ENCODE measurements at regions not wholly inside any gene's neighbourhood (a gene's known extent, or its start where the extent isn't known, plus 50 kb on each side); places are given as distances from the start of the nearest gene placed in this dataset.
"Not testable (repeated sequence)": the region's sequence is repeated elsewhere in the genome, so short reads cannot be mapped to it uniquely, and the experiment has no call there.

DNA sequence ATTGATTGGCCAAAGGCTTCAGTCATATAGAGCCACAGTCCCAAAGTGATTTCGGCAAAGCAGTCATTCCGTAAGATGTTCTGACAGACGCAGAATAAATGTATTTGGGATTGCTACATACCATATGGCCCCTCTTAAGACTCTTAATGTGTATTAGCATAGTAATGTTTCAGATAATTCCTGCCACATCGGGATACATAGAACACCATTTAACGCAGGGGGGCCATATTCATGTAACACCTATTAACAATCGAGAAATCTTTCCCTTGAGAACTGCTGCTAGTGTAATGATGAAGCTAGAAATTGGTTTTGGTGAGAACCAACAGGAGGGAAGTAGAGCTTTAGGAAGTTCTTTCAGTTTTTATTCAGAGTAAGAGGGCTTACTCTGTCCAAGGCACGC, 390.9 kb upstream of the SASH1 start:
- in situ Hi-C loops (cut with MboI; ENCODE audit: low sequenced_read_pairs), result no loop called here

DNA sequence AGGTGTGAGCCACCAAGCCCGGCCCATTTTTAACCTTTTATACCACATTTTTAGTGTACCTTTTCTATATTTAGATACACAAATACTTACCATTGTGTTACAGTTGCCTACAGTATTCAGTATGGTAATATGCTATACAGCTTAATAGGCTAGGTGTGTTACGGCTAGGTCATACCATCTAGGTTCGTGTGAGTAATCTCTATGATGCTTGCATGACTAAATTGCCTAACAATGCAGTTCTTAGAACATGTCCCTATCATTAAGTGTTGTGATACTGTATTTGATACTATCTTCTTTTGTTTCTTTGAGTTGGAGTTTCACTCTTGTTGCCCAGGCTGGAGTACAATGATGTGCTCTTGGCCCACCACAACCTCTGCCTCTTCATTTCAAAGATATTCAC, 387.7 kb upstream of the SASH1 start:
- in situ Hi-C loops (cut with MboI; ENCODE audit: low sequenced_read_pairs), result no loop called here

DNA sequence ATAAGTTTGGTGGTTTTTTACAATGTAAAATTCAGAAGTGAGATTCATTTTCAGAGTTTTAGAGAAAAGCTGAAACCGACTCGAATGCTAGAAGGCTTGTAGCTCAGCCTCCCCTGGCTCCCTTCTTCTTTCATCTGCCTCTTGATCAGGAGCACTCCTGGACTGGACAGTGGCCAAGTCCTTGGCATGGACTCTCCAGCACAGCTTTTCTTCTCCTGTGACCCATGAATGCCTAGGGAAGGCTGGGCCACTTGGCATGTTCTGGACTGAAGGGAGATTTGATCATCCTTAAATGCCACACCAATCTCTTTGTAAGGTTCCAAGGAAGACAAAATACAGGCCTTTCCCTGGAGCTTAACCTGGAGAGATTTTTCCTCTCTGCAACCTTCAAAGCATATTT, 384.0 kb upstream of the SASH1 start:
- in situ Hi-C loops (cut with MboI; ENCODE audit: low sequenced_read_pairs), result no loop called here

DNA sequence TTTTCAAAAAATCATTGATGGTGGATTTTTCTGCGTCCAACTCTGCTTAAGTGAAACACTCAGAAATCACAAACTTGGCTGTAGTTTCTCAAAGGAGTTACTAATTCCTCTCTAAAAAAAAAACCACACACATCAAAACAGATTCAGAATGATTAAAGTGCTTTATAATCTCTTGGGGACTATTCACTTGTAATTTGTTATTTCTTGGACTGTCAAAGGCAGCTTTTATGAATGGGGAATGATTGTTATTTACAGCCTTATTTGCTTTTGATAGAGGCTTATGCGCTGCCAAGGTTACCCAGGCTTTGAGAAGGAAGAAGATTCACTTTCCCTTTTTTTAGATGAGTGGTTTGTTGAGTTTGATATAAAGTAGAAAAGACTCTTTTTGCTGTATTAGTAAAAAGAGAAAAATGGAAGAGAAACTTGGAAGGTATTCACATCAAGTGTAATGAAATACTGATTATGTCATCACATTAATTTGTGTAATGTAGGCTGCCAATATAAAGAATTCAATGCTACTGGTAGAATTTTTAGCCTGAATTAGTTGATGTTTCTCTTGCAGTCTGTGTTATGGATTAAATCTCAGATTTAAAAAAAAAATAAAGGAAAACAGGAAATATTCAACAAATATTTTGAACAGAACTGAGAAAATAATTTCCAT, 381.0 kb upstream of the SASH1 start:
- in situ Hi-C loops (cut with MboI; ENCODE audit: low sequenced_read_pairs), result no loop called here

DNA sequence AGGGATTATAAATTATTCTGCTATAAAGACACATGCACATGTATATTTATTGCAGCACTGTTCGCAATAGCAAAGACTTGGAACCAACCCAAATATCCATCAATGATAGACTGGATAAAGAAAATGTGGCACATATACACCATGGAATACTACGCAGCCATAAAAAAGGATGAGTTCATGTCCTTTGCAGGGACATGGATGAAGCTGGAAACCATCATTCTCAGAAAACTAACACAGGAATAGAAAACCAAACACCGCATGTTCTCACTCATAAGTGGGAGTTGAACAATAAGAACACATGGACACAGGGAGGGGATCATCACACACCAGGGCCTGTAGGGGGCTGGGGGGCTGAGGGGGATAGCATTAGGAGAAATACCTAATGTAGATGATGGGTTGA, 377.2 kb upstream of the SASH1 start:
- in situ Hi-C loops (cut with MboI; ENCODE audit: low sequenced_read_pairs), result not testable (repeated sequence)

DNA sequence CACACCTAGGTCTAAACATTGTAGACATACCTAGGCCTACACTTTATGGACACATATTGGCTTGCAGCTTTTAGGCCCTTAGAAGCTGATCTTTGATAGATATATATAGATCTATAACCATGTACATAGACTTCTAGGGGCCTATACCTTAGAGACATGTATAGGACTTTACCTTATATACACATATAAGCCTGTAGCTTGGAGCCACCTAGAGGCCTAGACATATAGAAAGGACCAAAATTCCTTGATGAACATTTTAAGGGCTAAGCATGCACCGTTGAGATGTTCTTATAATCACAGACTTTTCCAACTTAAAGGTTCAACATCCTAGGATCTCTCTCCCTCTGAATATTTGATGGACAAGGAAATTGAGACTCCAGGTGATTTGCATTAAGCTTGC, 371.7 kb upstream of the SASH1 start:
- in situ Hi-C loops (cut with MboI; ENCODE audit: low sequenced_read_pairs), result no loop called here

DNA sequence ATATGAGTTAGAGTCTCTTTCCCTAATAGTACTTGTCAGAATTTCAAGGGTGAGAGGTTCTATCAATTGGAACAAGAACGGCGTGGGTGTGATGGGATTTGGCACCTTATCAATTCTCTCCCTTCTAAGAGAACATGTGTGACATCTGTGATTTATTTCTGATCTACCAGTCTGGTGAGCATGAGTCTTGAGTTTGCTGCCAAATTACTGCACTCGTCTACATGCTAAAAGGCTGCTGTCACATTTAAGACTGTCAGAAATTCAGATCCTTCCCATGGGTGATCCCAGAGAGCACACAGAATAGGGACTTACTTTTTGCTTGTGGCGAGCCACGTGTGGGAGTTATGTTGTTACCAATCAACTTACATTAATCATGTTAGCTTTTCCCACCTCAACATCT, 370.2 kb upstream of the SASH1 start:
- in situ Hi-C loops (cut with MboI; ENCODE audit: low sequenced_read_pairs), result no loop called here

DNA sequence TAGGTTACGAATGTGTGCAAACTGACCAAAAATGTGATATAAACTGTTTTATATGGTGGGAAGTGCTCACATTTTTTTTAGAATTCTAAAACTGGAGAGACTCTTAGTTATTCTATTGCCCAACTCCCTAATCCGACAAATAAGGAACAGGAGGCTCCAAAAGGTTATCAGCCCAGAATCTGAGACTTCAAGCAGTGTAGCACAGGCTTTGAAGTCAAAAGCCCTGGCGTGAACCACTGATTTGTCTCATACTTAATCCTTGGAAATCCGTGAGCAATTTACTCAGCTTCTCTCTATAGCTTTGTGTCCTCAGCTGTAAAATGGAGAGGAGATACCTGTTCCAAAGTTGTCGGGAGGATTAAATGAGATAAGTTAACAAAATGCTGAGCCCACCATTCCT, 368.8 kb upstream of the SASH1 start:
- in situ Hi-C loops (cut with MboI; ENCODE audit: low sequenced_read_pairs), result no loop called here

DNA sequence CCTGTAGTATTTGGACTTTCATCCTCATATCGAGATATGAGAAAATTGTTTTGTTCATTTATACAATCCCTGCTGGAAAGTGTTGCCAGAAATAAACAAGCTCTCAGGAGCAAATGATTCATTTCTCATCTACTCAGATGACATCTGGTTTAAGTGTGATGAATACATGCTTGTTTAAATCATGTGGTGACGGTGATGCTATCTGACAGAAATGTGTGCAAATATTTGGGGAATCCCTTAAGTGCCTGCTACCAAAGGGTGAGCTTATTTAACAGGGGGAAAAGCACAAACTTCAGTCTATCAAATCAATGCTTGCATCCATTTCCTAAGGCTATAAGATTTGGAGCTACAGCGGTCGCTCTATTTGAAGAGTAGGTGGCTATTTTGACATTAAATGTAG, 368.3 kb upstream of the SASH1 start:
- in situ Hi-C loops (cut with MboI; ENCODE audit: low sequenced_read_pairs), result no loop called here

DNA sequence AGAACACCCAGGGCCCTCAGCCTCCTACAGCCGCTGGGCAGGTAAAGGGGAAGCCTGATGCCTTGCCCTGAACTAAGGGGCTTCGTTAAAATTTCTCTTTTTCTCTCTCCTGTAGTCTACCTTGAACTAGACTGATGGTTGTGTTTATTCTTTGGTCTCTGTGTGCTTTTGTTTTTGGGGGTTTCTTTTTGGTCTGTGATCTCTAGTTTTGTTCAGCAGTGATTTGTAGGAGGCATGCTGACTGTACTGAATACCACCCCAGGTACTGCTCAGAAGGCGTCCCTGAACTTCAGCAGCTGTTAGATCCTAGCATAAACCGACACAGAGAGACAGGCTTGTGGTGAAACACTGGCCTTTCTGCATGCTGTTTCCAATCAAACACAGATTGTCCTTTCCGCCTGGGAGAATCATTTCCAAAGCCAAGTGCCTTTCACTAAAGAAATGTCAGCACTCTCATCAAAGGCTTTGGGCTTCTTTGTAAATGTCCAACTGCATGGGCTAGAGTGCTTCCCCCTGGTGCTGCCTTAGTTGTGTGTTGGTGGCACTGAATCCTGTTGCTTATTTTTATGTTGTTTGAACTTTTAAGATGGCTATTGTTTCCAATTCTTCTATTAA, 364.7 kb upstream of the SASH1 start:
- in situ Hi-C loops (cut with MboI; ENCODE audit: low sequenced_read_pairs), result no loop called here

DNA sequence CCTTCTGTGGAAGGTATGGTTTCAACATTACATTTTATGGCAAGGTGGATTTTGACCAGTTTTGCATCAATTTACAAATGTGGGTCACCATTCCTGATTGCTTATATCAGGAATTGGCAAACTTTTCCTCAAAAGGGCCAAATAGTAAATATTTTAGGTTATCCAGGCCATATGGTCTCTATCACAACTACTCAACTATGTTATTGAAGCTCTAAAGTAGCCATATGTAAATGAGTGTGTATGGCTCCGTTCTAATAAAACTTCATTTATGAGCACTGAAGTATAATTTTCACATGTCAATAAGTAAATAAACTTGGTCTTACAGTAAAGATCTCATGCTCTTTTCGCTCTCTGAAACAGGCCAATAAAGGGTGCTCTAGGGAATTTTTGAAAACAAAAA, 362.7 kb upstream of the SASH1 start:
- in situ Hi-C loops (cut with MboI; ENCODE audit: low sequenced_read_pairs), result no loop called here

DNA sequence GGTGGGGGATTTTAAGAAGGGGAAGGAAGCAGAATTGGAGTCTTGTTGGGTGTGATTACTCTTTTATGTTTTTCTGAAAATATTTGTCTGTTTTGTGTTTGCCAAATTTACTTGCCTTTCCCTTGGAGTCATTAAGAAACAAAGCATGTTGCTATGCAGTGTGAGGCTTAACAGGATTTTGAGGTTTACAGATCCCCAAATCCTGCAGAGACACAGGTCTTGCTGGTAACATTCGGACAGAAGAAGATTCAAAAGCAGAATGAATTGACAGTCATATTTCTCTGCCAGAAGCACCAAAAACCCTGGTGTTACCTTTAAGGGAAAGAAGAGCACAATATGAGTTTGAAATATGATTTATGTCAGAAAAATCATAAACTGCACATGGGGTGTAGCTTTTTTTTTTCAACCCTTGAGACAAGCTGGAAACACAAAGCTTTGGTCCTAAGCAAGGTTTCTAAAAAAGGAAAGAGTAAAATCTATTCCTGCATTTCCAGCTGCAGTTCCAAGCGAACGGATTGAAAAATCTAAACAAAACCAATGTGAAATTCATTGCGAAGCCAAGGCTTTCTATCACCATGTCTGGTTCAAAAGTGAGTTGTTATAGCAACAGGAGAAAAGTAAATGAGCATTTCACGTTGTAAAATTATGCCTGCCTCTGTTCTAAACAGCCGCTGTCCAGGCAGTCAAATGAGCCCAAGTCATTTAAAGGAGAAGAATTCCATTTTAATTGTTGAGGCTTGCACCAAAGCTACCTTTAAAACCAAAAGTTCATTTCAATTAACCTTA, 358.9 kb upstream of the SASH1 start:
- in situ Hi-C loops (cut with MboI; ENCODE audit: low sequenced_read_pairs), result no loop called here

DNA sequence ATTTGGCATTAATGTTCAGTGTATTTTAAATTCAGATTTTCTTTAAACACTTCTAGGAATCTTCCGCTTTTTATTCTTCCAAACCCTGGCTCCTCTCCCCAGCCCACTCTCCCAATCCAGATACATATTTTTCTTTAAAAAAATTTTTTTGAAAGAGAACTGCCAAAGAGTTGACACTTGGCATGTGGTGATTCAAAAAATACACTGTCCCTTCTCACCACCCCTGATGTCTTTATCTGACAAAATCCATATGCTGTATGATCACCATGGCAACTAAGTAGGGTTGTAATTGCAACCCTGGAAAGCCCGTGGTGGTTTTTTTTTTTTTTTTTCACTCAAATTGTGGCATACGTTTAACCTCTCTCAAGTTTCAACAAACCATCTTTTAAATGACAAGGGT, 355.8 kb upstream of the SASH1 start:
- in situ Hi-C loops (cut with MboI; ENCODE audit: low sequenced_read_pairs), result no loop called here

DNA sequence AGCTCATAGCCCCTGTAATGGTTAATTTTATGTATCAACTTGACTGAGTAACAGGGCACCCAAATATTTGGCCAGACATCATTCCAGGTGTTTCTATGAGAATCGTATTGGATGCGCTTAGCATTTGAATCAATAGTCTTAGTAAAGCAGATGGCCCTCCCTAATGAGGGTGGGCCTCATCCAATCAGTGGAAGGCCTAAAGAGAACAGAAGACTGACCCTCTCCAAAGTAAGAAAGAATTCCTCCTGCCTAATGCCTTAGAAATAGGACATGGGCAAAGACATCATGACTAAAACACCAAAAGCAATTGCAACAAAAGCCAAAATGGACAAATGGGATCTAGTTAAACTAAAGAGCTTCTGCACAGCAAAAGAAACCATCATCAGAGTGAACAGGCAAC, 352.5 kb upstream of the SASH1 start:
- in situ Hi-C loops (cut with MboI; ENCODE audit: low sequenced_read_pairs), result no loop called here

DNA sequence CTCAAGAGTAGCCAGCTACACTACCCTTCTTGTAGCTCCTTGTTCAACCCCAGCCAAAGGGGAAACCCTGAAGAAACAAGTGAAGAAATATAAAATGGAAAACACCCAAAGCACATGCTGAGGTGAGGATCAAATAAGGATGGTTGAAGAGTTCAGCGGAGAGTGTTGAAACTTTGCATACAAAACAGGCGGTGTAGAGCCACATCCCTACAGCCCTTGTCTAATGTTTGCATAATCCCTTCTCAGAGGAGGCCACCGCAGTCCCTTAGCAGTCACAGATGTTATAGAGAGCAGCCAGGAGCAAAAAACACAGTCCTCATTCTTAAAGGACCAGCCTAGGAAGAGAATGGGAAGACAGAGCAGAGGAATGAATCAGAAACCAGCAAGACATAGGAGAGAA, 350.7 kb upstream of the SASH1 start:
- in situ Hi-C loops (cut with MboI; ENCODE audit: low sequenced_read_pairs), result no loop called here

DNA sequence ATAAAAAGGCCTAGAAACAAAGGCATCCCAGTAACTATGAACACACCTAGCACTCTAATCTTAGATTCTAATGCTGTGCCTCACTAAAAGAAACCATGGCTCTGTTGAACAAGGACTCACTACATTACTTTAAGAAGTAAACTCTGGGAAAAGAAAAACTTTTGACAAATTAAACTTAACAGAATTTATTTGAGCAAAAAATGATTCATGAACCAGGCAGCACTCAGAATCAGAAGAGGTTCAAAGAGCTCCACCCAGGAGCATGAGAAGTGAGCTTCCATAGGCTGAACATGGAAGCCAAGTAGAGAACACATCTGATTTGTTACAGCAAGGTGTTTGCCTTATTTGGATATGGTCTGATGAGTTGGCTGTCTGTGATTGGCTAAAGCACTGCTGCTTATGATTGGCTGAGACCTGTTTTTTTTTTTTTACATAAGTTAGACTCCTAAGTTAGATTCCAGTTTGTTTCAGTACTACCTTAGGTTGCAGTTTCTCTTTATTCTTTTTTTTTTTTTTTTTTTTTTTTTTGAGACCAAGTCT, 343.6 kb upstream of the SASH1 start:
- in situ Hi-C loops (cut with MboI; ENCODE audit: low sequenced_read_pairs), result no loop called here

DNA sequence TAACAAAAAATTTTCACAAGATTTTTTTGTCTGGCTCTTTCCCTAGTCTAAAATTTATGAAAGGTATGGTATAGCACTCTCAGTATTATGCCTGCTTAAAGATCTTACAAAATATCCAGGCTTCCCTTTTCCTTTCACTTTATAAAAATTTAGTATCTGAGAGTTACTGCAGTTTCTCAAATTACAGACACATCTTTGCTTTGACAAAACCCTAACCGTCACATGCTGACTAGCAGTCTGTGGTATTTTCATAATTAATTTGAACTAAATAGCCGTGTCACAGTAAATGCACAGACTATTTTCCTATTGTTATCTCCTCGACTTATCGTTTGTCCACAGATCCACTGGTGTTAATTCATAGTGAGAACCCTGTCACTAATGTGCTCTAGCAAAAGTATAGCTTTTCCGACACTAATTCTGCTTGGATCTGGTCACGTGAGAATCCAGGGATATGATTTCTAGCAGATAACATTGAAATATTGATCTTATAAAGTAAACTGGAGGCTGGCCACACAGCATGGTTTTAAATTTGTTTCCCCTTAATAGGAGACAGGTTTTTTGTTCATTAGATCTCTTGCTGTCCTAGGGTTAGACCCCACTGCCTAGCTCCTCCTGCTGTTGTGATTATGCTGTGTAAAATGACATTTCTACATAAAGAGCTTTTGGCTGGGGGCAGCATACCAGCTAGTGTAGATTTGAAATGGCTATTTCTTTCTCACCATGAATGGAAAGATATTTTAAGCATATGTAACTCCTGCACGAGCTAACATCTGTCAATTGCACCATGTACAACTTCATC, 340.6 kb upstream of the SASH1 start:
- in situ Hi-C loops (cut with MboI; ENCODE audit: low sequenced_read_pairs), result no loop called here

DNA sequence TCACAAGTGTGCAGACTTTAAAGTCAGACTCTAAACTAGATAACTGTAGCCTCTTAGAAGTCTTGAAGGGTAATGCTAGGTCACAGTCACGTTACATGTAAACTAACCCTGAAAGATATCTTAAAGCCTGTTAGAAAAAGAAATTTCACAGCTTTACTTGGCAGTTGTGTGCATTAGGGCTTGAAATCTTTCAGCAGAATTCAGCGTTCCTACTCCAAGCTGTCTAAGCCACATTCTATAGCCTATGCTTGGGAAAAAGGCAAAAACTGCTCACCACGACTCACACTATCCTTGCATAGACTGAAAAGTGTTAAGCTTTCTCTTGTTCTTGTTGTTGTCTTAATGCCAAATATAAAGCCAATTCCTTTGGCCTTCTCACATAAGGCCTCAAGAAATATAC, 338.0 kb upstream of the SASH1 start:
- in situ Hi-C loops (cut with MboI; ENCODE audit: low sequenced_read_pairs), result no loop called here

DNA sequence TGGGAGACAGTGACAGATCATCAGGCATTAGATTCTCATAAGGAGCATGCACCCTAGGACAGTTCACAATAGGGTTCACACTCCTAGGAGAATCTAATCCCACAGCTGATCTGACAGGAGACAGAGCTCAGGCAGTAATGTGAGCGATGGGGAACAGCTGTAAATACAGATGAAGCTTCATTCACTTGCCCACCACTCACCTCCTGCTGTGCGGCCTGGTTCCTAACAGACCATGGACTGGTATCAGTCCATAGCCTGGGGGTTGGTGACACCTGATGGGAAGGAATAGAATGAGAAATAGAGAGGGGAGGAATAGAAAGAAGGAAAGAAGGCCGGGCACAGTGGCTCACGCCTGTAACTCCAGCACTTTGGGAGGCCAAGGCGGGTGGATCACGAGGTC, 336.8 kb upstream of the SASH1 start:
- in situ Hi-C loops (cut with MboI; ENCODE audit: low sequenced_read_pairs), result no loop called here

DNA sequence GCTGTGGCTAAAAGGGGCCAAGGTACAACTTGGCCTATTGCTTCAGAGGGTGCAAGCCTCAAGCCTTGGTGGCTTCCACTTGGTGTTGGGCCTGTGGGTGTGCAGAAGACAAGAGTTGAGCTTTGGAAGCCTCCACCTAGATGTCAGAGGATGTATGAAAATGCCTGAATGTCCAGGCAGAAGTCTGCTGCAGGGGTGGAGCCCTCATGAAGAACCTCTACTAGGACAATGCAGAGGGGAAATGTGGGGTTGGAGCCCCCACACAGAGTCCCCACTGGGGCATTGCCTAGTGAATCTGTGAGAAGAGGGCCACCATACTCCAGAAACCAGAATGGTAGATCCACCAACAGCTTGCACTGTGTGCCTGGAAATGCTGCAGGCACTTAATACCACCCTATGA, 332.1 kb upstream of the SASH1 start:
- in situ Hi-C loops (cut with MboI; ENCODE audit: low sequenced_read_pairs), result not testable (repeated sequence)

DNA sequence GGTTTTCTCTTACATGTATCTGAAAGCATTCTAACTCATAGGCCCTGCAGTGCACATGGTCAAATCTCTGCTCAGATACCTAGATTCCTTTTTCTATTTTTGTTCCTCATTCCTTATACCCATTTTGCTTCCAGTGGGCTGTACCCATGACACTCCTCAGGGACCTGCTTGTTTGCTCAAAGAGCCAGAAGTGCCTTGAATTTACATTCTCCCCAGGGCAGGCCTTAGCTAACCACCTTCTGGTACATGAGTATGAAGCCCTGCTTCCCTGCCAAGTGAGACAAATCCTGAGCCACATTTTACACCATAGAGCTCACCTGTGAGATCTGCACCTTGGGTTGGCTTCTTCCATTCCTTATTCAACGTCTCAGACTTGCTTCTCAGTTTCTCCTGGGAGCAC, 326.6 kb upstream of the SASH1 start:
- in situ Hi-C loops (cut with MboI; ENCODE audit: low sequenced_read_pairs), result no loop called here

Measured in HL-60/S4 (cell line).